RCC 7860 (cell line): ENCODE measurements at regions not wholly inside any gene's neighbourhood (a gene's known extent, or its start where the extent isn't known, plus 50 kb on each side); places are given as distances from the start of the nearest gene placed in this dataset.

ENCODE experiments used
- DNase-seq: peaks from one replicate; pipeline ENCODE4 v3.0.0-alpha.2; 2015; ENCODE audit warnings: low spot score
- FAIRE-seq: peaks from 2 replicates; lab custom pipeline; 2012; peaks lifted over from hg19 to GRCh38; lab: Jason Lieb, UNC

DNA sequence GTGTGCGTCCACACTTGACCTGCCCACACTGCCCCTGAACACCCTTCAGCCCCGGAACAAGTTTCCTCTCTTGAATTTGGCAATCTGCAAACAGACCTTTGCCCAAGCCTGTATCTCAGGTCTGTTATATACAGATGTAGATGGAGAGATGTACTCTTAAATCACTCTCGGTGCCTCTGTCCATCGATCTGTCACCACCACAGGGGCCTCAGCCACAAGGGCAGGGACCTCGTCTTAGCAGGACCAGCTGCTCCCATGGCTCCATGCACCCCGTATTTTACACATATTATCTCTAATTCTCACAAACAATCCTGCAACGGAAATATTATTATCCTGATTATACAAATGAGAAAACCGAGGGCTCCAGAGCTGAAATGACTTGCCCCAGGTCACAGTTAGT is 313.4 kb downstream of the BCL11B start:
- DNase-seq (no peak), FAIRE-seq (no peak)

DNA sequence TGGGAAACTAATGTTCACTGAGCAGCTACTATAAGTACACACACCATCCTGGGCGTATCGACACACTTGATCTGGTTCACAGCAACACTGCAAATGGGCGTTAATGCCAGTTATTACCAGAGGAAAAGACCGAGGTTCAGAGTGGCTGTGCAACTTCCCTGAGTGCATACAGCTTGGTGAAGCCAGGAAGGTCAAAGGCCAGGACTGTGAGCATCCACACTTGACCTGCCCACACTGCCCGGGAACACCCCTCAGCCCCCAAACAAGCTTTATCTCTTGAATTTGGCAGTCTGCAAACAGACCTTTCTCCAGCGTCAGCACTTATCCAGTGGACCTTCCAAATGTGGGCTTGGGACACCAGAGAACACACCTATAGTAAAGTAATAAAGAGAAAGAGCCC is 312.6 kb downstream of the BCL11B start:
- FAIRE-seq (no peak), DNase-seq (no peak)

DNA sequence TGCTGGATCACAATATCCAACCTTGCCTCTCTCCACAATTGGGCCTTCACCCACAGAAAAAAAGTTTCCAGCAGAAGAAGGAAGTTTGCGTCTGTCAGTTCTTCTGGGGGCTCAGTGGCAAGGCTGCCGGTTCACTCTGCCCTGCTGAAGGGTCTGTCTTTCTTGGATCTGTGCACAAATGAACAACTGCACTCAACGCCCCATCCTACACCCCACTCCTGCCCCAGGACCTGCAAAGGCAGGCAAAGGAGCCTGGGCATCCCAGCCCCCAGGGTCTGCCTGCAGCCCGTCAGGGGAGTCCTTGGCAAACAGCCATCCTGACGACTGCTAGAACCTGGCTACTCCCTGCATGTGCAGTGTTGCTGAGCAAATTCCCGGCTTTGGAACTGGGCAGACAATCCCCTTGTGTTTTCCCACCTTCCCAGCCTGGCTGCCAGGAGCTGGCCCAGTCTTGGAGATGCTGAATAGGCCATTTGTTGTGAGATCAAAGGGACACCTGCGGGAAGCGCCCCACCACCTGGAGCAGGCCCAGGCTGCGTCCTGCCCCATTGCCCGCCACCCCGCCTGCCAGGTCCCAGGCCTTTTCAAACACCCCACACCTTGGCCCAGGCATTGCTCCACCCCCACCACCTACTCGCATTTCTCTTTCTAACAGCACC is 311.9 kb downstream of the BCL11B start:
- DNase-seq: no peak
- FAIRE-seq: no peak

DNA sequence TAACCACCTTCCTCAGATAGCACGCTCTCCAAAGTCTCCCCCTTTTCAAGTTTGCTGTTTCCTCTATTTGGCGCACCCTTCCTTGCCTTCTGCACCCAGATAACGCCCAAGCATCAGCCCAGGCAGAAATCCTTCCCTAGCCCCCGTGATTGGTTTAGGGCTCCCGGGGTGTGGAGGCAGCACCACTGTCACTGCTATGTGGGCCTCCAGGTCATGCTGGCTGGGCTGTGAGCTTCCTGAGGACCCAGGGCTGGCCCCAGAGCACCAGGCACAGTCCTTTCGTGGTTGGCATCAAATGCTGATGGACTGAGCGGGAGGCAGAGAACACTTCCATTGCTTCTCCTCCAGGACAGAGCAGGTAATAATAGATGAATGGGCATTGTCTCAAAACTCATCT is 311.4 kb downstream of the BCL11B start:
- DNase-seq (no peak), FAIRE-seq (no peak)

DNA sequence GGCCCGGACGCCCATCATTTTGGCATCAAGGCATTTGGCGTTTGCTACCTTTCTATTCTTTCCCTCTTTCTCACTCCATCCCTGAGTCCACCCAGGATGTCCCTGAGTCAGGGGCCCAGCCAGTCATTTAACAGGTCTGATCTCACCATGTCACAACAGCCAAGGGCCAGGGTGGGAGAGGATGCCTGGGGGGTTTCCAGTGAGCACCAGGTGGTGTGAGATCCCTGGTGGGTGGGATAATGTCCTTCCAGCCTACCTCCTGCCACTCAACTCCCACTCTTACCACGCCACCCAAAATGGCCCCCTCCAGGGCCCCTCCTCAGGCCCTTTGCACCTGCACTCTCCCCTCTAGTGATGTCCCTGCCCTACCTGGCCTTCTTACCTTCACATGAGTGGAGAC is 310.8 kb downstream of the BCL11B start:
- FAIRE-seq (no peak), DNase-seq (no peak)

DNA sequence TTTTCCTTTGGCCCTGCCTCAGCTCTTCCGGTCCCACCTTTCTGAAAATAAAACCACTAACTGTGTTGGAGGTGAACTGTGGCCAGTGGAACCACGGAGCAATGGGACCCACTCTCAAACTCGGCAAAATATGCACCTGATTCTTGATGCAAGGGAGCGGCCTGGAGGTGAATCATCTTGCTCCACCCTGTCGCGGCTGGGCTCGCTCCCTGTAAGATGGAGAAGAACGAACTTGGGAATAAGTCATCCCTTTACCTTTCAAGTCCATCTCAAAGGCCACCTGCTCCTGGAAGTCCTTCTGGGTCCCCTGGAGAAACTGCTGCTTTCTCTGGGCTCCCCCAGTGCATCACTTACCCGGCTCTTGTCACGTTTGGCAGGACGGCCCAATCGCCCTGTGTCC is 309.9 kb downstream of the BCL11B start:
- no peak for FAIRE-seq

DNA sequence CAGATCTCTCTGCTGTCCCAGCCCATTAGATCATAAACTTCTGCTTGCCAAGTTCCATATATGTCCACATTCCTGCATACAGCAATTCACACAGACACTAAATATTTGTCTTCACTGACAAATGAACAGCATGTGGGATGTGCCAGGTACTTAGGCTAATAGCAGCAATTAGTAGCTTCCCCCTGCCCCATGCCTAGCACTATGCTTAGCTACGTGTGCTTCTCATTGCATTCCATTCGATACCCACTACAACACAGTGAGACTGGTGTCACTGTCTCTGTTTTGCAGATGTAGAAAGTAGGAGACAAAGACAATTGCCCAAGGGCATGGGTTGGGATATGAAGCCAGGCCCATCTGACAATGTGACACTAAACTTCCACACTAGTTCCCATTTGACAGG is 308.4 kb downstream of the BCL11B start:
- no peak for FAIRE-seq
- DNase-seq: no peak

More for the DNA sequence above, 309.9 kb downstream of the BCL11B start:
- no peak for DNase-seq

DNA sequence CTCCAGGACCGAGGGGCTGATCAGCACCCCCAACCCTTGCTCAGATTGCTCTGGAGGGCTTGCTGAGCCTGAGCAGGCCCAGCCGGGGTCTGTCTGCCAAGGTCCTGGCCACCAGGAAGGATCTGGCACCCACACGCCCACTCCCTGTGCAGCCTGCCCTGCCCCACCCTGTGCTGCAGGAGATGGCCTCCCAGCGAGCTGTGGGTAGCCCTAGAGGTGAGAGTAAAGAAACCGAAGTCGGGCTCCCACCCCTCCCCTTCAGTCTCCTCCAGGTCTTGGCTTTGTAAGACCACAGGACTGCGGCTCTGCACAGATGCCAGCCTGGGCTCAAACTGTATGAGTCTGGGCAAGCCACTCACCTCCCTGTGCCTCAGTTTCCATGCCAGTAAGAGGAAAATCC is 307.8 kb downstream of the BCL11B start:
- FAIRE-seq (no peak), DNase-seq (no peak)

DNA sequence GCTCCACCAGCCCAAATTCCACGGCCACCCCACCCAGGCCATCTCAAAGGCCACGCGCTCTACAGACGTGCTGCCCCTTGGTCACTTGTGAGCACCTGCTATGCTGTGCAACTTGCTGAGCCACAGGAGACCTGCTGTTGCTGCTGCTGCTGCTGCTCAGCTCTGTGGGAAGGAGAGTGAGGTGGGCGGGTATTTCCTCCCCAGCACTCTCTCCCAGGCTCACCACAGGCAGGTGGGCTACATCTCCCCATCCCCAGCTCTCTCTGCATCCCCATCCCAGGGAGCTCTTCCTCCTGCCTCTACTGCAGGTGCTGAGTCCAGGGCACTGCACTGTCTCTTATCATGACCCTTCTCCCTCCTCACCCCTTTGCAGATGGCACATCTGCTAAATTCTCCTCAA is 306.9 kb downstream of the BCL11B start:
- FAIRE-seq (no peak), DNase-seq (no peak)

DNA sequence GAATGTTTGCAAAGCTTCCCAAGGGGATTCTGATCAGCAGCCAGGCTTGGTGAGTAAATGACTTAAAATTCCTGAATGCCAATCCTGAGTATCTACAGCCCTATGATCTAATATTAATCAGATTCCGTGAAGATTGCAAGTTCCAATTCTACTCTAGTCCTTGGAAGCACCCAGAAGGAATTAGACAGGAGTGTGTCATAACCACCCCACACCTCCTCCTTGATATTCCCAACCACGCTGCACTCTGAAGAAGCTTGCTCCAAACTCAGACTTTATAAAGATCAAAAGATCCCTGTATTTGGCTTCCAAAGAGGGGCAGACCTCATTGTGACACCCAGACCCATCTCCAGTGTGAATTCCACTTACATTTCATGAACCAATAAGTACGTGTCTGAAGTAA is 306.0 kb downstream of the BCL11B start:
- DNase-seq: no peak
- no peak for FAIRE-seq

DNA sequence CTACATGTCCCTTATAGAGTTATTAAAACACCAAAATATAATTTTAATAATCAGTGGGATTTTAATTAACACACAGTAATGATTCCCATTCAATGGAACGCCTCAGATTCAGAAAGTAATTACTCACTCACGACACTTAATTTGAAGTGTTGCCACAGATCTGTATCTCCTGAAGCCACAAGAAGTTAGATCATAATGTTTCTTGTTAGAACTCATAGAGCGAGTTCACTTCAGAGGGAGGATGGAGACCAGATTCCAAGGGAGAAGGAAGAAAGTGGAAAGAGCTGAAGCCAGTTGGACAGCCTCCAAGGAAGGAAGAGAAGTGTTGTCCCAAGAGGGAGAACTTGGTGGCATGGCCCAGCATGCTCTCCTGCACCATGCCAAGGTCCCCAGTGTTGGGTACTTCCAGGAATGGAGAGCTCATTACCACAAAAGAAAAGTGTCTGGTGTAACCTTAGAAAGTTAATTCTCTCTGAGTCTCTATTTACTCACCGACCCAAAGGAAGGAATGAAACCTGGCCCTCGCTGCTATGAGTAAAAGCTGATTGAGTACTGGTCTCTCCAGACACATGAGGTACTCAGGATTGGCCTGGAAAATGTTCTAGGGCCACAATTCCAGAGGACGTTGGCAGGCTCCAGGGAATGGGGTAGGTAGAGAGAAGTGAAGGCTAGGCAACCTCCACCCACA is 305.4 kb downstream of the BCL11B start:
- no peak for DNase-seq
- no peak for FAIRE-seq

DNA sequence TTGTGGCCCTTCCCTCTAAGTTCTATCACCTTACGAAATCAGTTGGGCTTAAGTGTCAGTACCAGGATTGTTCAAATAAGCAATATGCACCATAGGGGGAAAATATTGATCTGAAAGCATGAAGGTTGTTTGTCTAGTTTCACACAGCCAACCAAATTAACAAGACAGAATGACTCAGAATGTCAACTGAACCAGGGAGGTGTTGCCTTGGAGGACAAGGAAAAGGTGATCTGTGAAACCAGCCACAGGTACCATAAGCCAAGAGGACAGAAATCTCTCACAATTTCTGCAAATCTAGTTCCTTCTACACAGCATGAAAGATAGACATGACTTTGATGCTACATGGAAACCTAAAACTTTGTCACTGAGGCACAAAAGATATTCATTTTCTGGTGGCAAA is 297.9 kb downstream of the BCL11B start:
- no peak for FAIRE-seq
- no peak for DNase-seq

DNA sequence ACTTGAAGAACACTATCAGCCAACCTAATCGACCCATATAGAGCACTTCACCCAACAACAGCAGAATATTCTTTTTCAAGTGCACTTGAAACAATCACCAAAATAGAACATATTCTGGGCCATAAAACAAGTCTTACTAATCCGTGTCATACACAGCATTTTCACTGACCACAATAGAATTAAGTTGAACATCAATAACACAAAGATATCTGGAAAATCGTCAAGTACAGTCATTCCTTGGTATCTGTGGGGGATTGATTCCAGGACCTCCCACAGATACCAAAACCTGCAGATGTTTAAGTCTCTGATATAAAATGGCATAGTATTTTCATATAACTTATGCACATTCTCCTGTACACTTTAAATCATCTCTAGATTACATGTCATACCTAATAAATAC is 295.7 kb downstream of the BCL11B start:
- FAIRE-seq: no peak
- no peak for DNase-seq

DNA sequence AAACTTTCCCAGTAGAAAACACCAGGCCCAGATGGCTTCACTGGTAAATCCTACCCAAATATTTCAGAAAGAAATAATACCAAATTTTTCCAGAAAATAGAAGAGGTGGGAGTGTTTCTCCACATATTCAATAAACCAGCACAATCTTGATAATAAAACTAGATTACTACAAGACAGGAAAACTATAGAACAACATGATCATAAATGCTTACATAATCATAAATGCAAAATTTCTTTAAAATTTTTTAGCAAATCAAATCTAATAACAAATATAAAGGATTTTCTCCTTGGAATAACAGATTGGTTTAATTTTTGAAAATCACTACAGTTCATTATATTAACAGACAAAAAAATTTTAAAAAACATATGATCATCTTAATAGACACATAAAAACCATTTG is 294.5 kb downstream of the BCL11B start:
- DNase-seq (no peak), FAIRE-seq (no peak)

DNA sequence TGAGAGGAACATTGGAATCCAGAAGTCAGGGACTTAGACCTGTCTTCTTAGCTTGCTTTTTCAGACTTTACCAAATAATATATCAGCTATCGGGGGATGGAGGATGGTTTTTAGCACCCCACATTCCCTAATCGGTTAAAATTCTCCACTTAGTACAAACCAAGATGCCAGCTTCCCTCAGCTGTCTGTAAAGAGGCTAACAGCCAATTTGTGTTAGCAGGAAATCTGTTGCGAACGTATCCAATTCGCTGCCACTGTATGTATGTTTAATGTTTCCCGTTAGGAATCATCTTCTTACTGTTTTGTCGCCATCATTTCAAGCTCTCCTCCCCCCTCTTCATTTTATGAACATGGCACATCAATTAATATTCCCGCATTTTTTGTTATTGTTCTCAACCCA is 289.0 kb downstream of the BCL11B start:
- FAIRE-seq (no peak), DNase-seq (no peak)

DNA sequence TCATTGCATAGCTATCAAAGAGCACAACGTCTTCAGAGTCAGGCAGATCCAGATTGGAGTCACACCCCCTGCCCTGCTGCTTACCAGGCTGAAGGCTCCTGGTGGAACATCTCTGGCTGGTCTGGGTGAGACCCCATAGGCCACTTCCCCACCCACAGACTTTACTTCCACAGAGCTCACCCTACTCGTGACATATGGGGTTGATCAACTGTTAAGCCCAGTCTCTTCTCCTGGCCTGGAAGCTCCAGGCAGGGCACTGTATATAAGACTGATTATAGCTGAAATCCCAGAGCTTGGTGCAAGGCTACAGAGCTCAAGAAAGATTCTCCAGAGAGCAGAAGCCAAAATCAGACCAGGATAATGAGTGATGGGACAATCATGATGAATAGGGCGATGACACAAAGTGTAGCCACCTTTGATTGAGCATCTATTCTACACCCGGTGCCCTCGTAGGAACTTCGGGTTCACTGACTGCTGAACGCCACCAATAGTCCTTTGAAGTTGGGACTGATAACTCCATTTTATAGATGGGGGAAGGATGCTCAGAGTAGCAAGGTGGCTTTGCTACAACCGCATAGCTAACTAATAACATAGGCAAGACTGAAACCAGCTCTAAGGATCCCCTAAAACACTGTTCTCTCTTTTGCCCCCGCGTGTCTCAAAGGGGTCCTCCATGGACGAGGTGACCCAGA is 287.8 kb downstream of the BCL11B start:
- no peak for DNase-seq
- FAIRE-seq: no peak

DNA sequence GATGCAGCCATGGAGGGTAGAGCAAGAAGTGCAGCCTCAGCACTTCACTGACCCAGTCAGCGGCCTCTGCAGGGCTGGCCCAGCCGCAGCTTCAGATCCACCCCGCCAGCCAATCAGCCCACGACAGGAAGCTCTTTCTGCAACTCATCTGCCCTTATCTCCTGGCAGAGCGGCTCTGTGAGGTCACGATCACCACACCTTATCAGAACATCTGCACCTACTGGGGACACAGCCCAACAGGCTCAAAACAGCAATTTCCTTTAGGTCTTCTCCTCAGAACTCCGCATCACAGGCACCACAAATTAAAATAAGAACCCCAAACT is 287.3 kb downstream of the BCL11B start:
- no peak for FAIRE-seq

DNA sequence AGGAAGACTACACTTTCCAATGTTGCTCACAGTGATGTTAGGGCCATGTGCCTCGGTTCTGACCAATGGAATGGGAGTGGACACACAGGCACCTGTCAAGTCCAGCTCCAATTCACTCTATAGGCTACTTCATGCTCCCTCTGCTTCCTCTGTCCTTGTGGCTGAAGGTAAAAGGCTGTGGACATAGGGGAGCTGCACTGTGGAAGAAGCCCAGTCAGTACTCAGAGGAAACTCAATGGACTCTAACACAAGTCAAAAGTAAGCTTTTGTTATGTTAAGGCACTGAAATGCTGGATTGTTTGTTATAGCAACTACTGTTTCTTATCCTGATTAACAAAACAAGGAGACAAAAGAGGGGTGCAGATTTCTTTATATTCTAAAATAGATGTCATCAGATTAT is 278.2 kb downstream of the BCL11B start:
- DNase-seq: no peak
- no peak for FAIRE-seq

More for the DNA sequence above, 287.3 kb downstream of the BCL11B start:
- no peak for DNase-seq

DNA sequence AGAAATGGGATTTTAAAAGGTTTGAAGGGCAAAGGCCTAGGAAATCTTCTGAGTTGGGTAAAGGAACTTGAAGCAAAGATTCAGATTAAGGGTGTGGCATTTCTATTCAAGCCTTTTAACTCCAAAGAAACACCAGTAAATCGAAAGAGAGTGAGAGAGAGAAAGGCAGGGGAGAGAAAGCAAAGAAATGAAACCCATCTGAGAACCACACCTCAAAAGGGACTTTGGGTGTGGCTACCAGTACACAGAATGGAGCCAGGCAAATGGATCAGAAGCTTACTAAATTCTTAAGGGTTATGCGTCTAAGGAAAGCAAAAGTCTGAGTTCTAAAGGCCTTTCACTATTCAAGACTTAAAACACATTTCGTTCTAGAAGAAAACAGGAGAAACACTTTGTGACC is 277.4 kb downstream of the BCL11B start:
- no peak for FAIRE-seq
- DNase-seq: no peak

DNA sequence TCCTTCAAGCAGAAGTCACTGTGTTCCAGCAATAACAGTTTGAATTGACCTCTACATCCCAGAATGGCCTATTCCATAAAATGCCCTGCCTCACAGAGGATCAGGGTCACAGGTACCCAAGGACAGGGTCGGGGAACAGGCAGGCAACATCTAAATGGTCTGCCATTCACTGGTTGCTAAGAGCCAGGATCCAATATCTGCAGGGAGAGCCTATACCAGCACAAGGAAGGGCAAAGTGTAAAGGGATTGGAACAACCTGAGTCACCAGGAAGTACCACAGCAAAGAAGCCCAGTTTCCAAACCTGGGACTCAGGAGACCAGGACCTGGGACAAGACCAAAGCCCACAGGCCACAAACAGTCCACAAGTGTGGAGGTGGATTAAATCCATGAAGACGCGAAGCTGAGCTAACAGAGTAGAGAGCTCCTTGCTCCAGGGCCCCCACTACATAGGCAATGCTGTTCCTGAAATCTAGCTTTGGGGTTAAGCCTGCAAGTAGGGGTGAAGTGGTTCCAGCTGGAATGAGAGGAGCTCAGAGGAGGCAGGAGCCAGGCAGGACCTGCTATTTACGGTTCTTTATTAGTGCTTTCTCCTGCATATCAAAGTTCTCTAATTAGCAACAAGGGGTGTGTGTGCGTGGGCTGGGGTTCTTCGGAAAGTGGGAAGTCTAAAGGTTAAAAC is 274.3 kb downstream of the BCL11B start:
- FAIRE-seq: no peak
- DNase-seq: no peak

DNA sequence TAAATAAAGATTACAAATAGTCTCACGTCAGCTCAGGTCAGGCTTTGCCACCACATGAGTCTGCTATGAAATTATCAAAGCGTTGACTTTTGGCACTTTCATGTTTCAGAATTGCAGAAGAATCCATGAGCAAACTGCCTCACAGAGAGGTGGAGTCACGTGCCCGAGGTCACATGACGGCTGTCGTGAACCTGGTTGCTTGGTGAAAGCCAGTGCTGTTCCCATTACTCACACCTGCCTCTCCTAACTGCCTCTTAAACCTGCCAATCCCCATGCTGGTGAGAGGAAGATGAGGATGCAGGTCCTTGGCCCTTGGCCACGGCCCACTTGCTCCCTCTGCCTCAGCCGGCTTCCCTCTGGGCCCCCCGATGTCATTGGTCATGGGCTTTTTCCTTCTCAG is 272.7 kb downstream of the BCL11B start:
- no peak for DNase-seq
- FAIRE-seq: no peak

DNA sequence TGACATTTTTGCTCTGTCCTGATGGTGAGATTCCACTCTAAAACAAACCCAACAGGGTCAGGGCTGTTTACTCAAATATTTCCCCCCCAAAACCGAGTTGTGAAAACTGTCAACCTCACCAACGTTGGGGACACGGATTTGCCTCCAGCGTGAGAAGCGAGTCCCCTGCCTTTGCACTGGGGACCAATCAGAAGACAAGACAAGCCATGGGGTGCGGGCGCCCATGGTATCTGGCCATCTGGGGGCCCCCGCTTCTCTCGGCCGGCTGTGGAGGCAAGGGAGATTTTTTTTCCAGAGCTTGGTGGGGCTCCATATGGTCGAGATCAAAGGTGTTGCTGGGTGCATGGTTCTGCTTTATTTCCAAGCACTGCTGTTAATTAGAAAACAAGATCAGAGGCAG is 272.1 kb downstream of the BCL11B start:
- no peak for FAIRE-seq
- no peak for DNase-seq
